8988T (cell line): ENCODE measurements at regions not wholly inside any gene's neighbourhood (a gene's known extent, or its start where the extent isn't known, plus 50 kb on each side); places are given as distances from the start of the nearest gene placed in this dataset.
"Not testable (repeated sequence)": the region's sequence is repeated elsewhere in the genome, so short reads cannot be mapped to it uniquely, and the experiment has no call there.

Experiments used
- DNase-seq: peaks from one replicate; pipeline ENCODE4 v3.0.0; 2011

- peak; percentile 49 for DNase-seq
These were observed 50.6 kb upstream of the NKD1 start for GRCh38 chr16:50497592-50497991.

GRCh38 chr16:50496990-50497389, 51.2 kb upstream of the NKD1 start:
- no peak for DNase-seq

- DNase-seq: no peak
These were observed 52.5 kb upstream of the NKD1 start for GRCh38 chr16:50495673-50496072.

GRCh38 chr16:50494501-50495491, 53.4 kb upstream of the NKD1 start:
- no peak for DNase-seq

- DNase-seq: no peak
These were observed 56.7 kb upstream of the NKD1 start for GRCh38 chr16:50491516-50491915.

GRCh38 chr16:50490828-50491227, 57.4 kb upstream of the NKD1 start:
- no peak for DNase-seq

GRCh38 chr16:50489182-50489581, 59.0 kb upstream of the NKD1 start:
- no peak for DNase-seq

- no peak for DNase-seq
These were observed 60.7 kb upstream of the NKD1 start for GRCh38 chr16:50487528-50487927.

GRCh38 chr16:50486162-50486561, 62.0 kb upstream of the NKD1 start:
- not testable (repeated sequence) for DNase-seq

GRCh38 chr16:50485232-50485631, 63.0 kb upstream of the NKD1 start:
- no peak for DNase-seq

GRCh38 chr16:50482271-50482670, 65.9 kb upstream of the NKD1 start:
- DNase-seq: no peak

- DNase-seq: no peak
These were observed 68.0 kb upstream of the NKD1 start for GRCh38 chr16:50480206-50480605.

GRCh38 chr16:50479771-50480170, 68.4 kb upstream of the NKD1 start:
- no peak for DNase-seq

GRCh38 chr16:50478773-50479149, 69.4 kb upstream of the NKD1 start:
- no peak for DNase-seq

GRCh38 chr16:50478075-50478772, 70.0 kb upstream of the NKD1 start:
- DNase-seq: no peak

GRCh38 chr16:50476486-50477255, 71.5 kb upstream of the NKD1 start:
- no peak for DNase-seq

GRCh38 chr16:50475170-50475569, 73.0 kb upstream of the NKD1 start:
- no peak for DNase-seq

GRCh38 chr16:50474138-50474537, 74.1 kb upstream of the NKD1 start:
- DNase-seq: no peak

- no peak for DNase-seq
These were observed 74.7 kb upstream of the NKD1 start for GRCh38 chr16:50473356-50473945.

- no peak for DNase-seq
These were observed 75.7 kb upstream of the NKD1 start for GRCh38 chr16:50472472-50472871.

- no peak for DNase-seq
These were observed 77.5 kb upstream of the NKD1 start for GRCh38 chr16:50470687-50471086.

GRCh38 chr16:50469744-50470321, 78.4 kb upstream of the NKD1 start:
- no peak for DNase-seq
